OCI-LY7 (cell line): ENCODE measurements at regions not wholly inside any gene's neighbourhood (a gene's known extent, or its start where the extent isn't known, plus 50 kb on each side); places are given as distances from the start of the nearest gene placed in this dataset.

Experiments
- CTCF ChIP-seq: fragments of 200-600 bp; sonication (generic); conservative IDR thresholded peaks from 2 replicates; pipeline ENCODE4 v1.5.1; 2014; ENCODE audit warnings: mild to moderate bottlenecking, antibody characterized with exemption, low read length, moderate library complexity, mixed read lengths
- EZH2phosphoT487 ChIP-seq: fragments of 200-600 bp; sonication (generic); IDR thresholded peaks from 2 replicates; pipeline ENCODE4 v1.6.1; 2018; ENCODE audit warnings: low read depth, borderline replicate concordance, mild to moderate bottlenecking, mixed run types, antibody characterized with exemption, low read length, moderate library complexity, mixed read lengths

- no peak for TF ChIP-seq CTCF
- TF ChIP-seq EZH2phosphoT487 = no peak
Measured at GRCh38 chr1:58996341-58997059, 212.7 kb upstream of the JUN start.
